Activated CD4-positive, alpha-beta memory T cell treated with anti-CD3 and anti-CD28 coated beads, Interleukin-2, amount 10 ng/mL, durations not matched to agents 7 days and 5 days (primary cell): ENCODE measurements at regions not wholly inside any gene's neighbourhood (a gene's known extent, or its start where the extent isn't known, plus 50 kb on each side); places are given as distances from the start of the nearest gene placed in this dataset.
"Not testable (repeated sequence)": the region's sequence is repeated elsewhere in the genome, so short reads cannot be mapped to it uniquely, and the experiment has no call there.

Experiments
- CTCF ChIA-PET: fragments of 350-600 bp; sonication (Branson Sonifier 250); formaldehyde crosslinking; loops from one replicate; lab custom pipeline; 2021; ENCODE audit warnings: antibody characterized with exemption, inconsistent platforms; lab: Charles Lee
- POLR2A ChIA-PET: fragments of 350-600 bp; sonication (Branson Sonifier 250); formaldehyde crosslinking; loops from one replicate; lab custom pipeline; 2021; ENCODE audit warnings: antibody characterized with exemption; lab: Charles Lee
- DNase-seq: peaks from one replicate; pipeline ENCODE4 v3.0.0-alpha.2; 2020
- H3K27ac Mint-ChIP-seq: one replicate; pipeline ENCODE4 v1.8.0; 2021; ENCODE audit warnings: mild to moderate bottlenecking, mixed read lengths
- H3K27me3 Mint-ChIP-seq: one replicate; pipeline ENCODE4 v1.8.0; 2021; ENCODE audit warnings: mixed read lengths
- H3K36me3 Mint-ChIP-seq: one replicate; pipeline ENCODE4 v1.8.0; 2021; ENCODE audit warnings: low read depth, mixed read lengths
- H3K4me1 Mint-ChIP-seq: one replicate; pipeline ENCODE4 v1.8.0; 2021; ENCODE audit warnings: mixed read lengths
- H3K4me3 Mint-ChIP-seq: one replicate; pipeline ENCODE4 v1.8.0; 2021; ENCODE audit warnings: mild to moderate bottlenecking, mixed read lengths
- H3K9me3 Mint-ChIP-seq: one replicate; pipeline ENCODE4 v1.8.0; 2021; ENCODE audit warnings: mixed read lengths

DNA sequence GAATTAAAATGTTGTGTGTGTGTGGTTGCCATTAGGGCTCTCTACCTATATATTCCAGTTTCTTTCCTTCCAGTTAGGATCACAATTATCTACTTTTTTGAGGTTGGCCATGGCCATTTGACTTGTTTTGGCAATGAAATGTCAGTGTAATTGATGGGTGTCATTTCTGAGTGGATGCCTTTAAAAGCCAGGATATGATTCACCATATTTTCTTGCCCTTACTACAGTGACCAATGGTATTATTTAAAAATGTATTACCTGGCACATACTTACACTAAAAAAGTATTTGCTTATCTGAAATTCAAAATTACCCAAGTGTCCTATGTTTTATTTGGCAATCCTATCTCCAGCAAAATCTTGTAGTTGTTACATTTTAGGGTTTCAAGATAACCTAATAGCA, 258.7 kb upstream of the ACTBL2 start:
- Mint-ChIP-seq H3K4me1 (no peaks in the 10 kb centered on the region), H3K27me3 (no peaks in the 10 kb centered on the region), H3K27ac (no peak overlapping the region), H3K4me3 (no peak overlapping the region), H3K36me3 (no peaks in the 10 kb centered on the region), H3K9me3 (no peaks in the 10 kb centered on the region)
- DNase-seq: no peak
- ChIA-PET CTCF (no interaction called here), POLR2A (no interaction called here)

- H3K27me3 Mint-ChIP-seq: no peaks in the 10 kb centered on the region
- no peak for DNase-seq
- ChIA-PET POLR2A (no interaction called here), CTCF (no interaction called here)
- H3K27ac Mint-ChIP-seq: no peak overlapping the region
- no peaks in the 10 kb centered on the region for H3K9me3 Mint-ChIP-seq
- H3K4me1 Mint-ChIP-seq: no peaks in the 10 kb centered on the region
- no peak overlapping the region for H3K4me3 Mint-ChIP-seq
- no peaks in the 10 kb centered on the region for H3K36me3 Mint-ChIP-seq
These were observed 256.2 kb upstream of the ACTBL2 start for GRCh38 chr5:57738787-57739186.

DNA sequence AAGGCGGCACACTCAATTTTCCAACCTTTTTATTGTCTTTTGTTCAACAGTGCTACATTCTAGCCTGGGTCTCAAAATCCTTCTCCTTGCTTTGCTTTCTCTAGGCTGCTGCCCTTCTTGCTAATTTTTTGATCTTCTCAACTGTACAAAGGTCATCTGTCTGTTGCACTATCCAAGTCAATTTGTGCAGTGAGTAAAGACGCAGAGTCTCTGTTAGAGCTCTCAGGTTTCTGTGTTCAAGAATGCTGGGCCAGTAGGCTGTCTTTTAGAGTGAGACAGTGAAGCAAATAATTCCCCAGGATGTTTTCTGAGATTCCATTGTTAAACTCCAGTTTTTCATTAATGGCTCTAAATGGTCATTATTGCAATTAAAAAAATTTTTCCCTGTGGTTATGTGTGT, 255.7 kb upstream of the ACTBL2 start:
- H3K36me3 Mint-ChIP-seq: no peaks in the 10 kb centered on the region
- no peak overlapping the region for H3K4me3 Mint-ChIP-seq

DNA sequence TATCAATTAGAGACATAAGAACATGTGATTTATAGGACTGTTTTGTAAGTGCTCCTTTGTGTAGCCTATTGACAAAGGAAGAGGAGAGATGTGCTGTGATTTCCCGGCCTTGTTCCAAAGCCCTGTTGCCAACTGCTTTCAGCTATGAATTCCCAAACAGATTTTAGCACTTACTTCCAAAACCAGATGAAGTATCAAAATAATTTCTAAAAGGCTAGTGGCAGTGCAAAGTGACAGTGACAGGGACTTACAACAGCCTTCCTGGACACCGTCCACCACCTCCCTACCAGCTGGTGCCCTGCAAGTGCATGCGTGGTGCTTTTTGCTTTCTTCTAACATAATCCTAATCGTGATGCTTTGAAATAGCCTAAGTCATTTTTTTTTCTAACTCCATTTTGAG, 254.1 kb upstream of the ACTBL2 start:
- Mint-ChIP-seq H3K9me3 (no peaks in the 10 kb centered on the region), H3K27ac (no peak overlapping the region), H3K4me1 (no peaks in the 10 kb centered on the region), H3K4me3 (no peak overlapping the region), H3K36me3 (no peaks in the 10 kb centered on the region), H3K27me3 (no peaks in the 10 kb centered on the region)
- ChIA-PET CTCF (no interaction called here), POLR2A (no interaction called here)
- no peak for DNase-seq

More for the DNA sequence above, 255.7 kb upstream of the ACTBL2 start:
- CTCF ChIA-PET: no interaction called here
- DNase-seq: no peak
- Mint-ChIP-seq H3K9me3 (no peaks in the 10 kb centered on the region), H3K27ac (no peak overlapping the region), H3K4me1 (no peaks in the 10 kb centered on the region), H3K27me3 (no peaks in the 10 kb centered on the region)
- POLR2A ChIA-PET: no interaction called here

DNA sequence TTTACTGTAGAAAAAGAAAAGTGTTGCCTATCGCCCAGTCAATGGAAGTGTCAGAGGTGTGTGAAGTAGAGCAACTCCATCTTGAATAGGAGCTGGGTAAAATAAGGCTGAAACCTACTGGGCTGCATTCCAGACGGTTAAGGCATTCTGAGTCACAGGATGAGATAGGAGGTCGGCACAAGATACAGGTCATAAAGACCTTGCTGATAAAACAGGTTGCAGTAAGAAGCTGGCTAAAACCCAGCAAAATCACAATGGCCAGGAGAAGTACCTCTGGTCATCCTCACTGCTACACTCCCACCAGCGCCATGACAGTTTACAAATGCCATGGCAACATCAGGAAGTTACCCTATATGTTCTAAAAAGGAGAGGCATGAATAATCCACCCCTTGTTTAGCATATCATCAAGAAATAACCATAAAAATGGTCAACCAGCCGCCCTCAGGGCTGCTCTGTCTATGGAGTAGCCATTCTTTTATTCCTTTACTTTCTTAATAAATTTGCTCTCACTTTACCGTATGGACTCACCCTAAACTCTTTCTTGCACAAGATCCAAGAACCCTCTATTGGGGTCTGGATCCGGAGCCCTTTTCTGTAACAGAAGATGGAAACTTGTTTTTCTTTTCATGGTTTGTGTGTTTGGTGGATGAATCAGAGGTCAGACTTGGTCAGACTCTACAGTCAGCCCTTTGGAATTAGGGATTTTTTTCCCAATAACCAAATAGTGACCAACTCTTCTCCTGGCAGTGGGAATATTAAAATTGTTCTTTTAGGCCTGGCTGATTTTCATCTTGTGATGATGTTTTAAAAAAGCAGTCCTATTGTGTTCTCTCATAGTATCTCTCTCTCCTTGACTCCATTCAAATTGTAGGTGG, 252.9 kb upstream of the ACTBL2 start:
- H3K27me3 Mint-ChIP-seq, H3K4me3 Mint-ChIP-seq, CTCF ChIA-PET, POLR2A ChIA-PET, H3K27ac Mint-ChIP-seq, H3K4me1 Mint-ChIP-seq, DNase-seq, H3K36me3 Mint-ChIP-seq, H3K9me3 Mint-ChIP-seq: not testable (repeated sequence)

DNA sequence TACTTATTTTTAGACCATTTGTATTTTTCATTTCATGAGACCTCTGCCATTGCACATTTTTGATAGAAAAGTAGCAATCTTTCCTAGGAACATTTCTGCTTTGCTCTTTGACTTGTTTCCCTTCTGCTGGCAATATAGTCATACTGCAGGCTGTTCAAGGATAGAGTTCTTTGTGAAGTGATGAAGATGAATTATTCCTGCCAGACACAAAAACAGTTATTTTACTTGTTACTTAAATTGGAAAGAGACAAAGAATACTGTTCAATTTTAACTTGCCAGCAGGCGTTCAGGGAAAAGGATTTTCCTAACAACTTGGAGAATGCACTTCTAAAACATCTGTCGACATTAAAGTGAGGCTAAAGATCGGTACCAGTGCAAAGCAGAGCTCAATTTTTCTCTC, 251.7 kb upstream of the ACTBL2 start:
- Mint-ChIP-seq H3K36me3 (no peaks in the 10 kb centered on the region), H3K4me3 (no peak overlapping the region), H3K27ac (no peak overlapping the region), H3K4me1 (no peaks in the 10 kb centered on the region), H3K27me3 (peaks cover 3% of the 10 kb centered on the region), H3K9me3 (no peaks in the 10 kb centered on the region)
- no peak for DNase-seq
- ChIA-PET CTCF (no interaction called here), POLR2A (no interaction called here)

- Mint-ChIP-seq H3K4me1 (no peaks in the 10 kb centered on the region), H3K27me3 (peaks cover 8% of the 10 kb centered on the region), H3K9me3 (no peaks in the 10 kb centered on the region), H3K36me3 (no peaks in the 10 kb centered on the region), H3K4me3 (no peak overlapping the region), H3K27ac (no peak overlapping the region)
- ChIA-PET POLR2A (no interaction called here), CTCF (no interaction called here)
- no peak for DNase-seq
These were observed 245.0 kb upstream of the ACTBL2 start for GRCh38 chr5:57727591-57727990.

DNA sequence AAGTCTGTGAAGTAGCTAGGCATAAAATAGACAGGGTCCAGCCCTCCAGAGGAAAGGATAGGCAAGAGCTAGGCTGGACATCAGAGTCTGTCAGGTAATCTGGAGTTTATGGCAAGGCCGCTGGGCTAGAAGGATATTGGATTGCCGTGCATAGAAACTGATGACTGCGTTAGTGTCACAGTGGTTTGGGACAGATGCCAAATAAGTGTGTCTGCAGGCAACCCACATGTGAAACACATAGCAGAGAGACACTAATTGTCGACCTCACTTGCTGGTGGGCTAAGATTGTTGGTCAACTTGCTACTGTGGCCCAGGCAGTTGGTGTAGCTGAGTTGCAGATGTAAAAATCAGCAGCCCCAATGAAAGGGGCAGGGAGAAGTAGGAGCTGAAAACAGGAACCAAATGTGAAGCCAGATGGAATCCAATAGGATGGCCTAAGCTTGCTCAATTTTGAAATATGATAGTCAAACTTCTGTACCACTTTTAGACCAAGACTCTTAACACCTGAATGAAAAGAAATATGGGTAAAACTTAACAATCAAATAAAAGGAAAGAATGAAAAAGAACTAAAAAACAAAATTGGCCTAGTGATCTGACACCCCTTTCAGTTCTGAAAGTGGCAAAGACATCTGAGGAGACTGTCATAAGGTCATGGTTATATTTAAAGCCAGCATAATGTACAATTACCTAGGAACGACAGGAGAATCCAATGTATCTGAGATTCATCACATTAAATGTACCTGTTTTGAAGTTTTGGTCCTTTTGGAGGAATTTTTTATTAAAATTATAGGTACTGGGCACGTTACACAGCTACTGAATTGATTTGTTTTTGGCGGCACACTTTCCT, 243.3 kb upstream of the ACTBL2 start:
- POLR2A ChIA-PET: no interaction called here
- no peaks in the 10 kb centered on the region for H3K36me3 Mint-ChIP-seq

GRCh38 chr5:57724836-57725235, 242.2 kb upstream of the ACTBL2 start:
- CTCF ChIA-PET: no interaction called here

More for the DNA sequence above, 243.3 kb upstream of the ACTBL2 start:
- Mint-ChIP-seq H3K27me3 (peaks cover 8% of the 10 kb centered on the region), H3K4me3 (no peak overlapping the region), H3K27ac (no peak overlapping the region), H3K4me1 (no peaks in the 10 kb centered on the region), H3K9me3 (no peaks in the 10 kb centered on the region)
- CTCF ChIA-PET: no interaction called here
- no peak for DNase-seq

DNA sequence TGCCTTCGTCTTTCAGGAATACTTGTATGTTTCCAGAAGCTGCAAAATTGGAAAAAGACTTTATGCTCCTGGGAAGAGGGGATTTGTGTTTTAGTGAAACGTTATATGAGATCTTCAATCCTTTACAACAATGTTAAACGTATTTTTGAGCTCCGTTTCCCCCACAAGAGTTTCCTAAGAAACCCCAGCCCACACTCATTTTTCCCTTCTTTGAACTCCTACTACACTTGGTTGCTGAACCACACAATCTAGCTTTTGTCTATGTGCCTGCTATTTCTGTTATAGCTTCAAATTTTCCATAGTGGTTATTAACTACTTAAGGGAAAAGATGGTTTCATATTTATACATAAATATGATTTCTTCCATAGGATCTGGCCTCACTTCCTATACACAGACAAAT, 238.6 kb upstream of the ACTBL2 start:
- Mint-ChIP-seq H3K36me3 (no peaks in the 10 kb centered on the region), H3K4me3 (no peak overlapping the region), H3K27me3 (no peaks in the 10 kb centered on the region), H3K27ac (no peak overlapping the region), H3K4me1 (no peaks in the 10 kb centered on the region), H3K9me3 (no peaks in the 10 kb centered on the region)
- no peak for DNase-seq
- ChIA-PET CTCF (no interaction called here), POLR2A (no interaction called here)

More at GRCh38 chr5:57724836-57725235, 242.2 kb upstream of the ACTBL2 start:
- H3K9me3 Mint-ChIP-seq: no peaks in the 10 kb centered on the region
- no peak for DNase-seq
- H3K36me3 Mint-ChIP-seq: no peaks in the 10 kb centered on the region
- no peaks in the 10 kb centered on the region for H3K4me1 Mint-ChIP-seq
- peaks cover 8% of the 10 kb centered on the region for H3K27me3 Mint-ChIP-seq
- no peak overlapping the region for H3K27ac Mint-ChIP-seq
- POLR2A ChIA-PET: no interaction called here
- H3K4me3 Mint-ChIP-seq: no peak overlapping the region

- no peaks in the 10 kb centered on the region for H3K4me1 Mint-ChIP-seq
- no peaks in the 10 kb centered on the region for H3K9me3 Mint-ChIP-seq
- POLR2A ChIA-PET: no interaction called here
- CTCF ChIA-PET: no interaction called here
- no peak overlapping the region for H3K27ac Mint-ChIP-seq
- no peaks in the 10 kb centered on the region for H3K36me3 Mint-ChIP-seq
- H3K27me3 Mint-ChIP-seq: no peaks in the 10 kb centered on the region
- H3K4me3 Mint-ChIP-seq: no peak overlapping the region
- no peak for DNase-seq
These were observed 238.0 kb upstream of the ACTBL2 start for GRCh38 chr5:57720656-57721055.

DNA sequence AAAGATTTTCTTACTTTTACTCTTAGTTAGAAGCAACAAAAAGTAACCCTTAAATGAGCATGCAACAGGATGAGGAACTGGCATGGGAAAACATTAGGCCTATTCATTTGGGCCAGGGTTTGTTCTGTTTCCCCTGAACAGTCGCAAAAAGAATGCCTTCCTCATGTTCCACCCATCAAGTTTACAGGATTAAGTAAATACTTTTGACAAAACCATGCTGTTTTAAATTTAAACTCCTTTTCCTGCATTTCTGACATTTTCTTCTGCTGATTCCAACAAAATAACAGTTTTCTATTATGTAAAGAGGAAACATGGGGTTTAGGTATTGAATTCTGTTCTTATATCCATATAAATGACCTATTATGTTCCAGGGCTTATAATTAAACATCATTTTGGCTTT, 236.6 kb upstream of the ACTBL2 start:
- H3K4me3 Mint-ChIP-seq: no peak overlapping the region
- no peaks in the 10 kb centered on the region for H3K27me3 Mint-ChIP-seq
- no peaks in the 10 kb centered on the region for H3K9me3 Mint-ChIP-seq
- no peak for DNase-seq
- POLR2A ChIA-PET: no interaction called here
- H3K4me1 Mint-ChIP-seq: no peaks in the 10 kb centered on the region
- CTCF ChIA-PET: no interaction called here
- H3K36me3 Mint-ChIP-seq: no peaks in the 10 kb centered on the region
- H3K27ac Mint-ChIP-seq: no peak overlapping the region

DNA sequence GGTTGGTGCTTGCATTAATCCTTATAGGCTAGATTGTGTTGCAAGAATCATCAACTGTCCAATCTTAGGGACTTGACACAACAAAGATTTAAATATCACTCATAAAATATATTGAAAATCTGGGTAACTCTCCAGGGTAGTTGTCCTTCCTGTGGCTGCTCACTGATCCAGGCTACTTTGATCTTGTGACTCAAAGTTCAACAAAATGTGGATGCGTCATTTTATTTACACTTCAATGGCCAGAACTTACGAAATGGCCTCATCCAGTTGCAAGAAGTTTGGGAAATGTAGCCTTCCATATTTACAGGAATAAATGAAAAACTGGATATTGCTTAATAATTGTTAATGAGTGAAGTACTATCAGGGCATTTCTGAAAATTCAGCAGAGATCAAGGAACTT, 235.5 kb upstream of the ACTBL2 start:
- Mint-ChIP-seq H3K9me3 (no peaks in the 10 kb centered on the region), H3K4me1 (no peaks in the 10 kb centered on the region), H3K4me3 (no peak overlapping the region), H3K27me3 (no peaks in the 10 kb centered on the region), H3K36me3 (no peaks in the 10 kb centered on the region), H3K27ac (no peak overlapping the region)
- POLR2A ChIA-PET: no interaction called here
- no peak for DNase-seq
- CTCF ChIA-PET: no interaction called here
